K562 (cell line): ENCODE measurements at regions not wholly inside any gene's neighbourhood (a gene's known extent, or its start where the extent isn't known, plus 50 kb on each side); places are given as distances from the start of the nearest gene placed in this dataset.

Experiments used
- ATAC-seq: fragments of 200-7000 bp; cut with Tn5 transposase; 3 replicates; pipeline ENCODE4 v1.9.1; 2020; ENCODE audit warnings: moderate library complexity
- BruUV-seq: library from RNA; stranded (reverse); fragments of 400-500 nt; replicated peaks from 2 replicates; lab custom pipeline; 2021; lab: Mats Ljungman, UMichigan
- CTCF ChIA-PET: fragments of 300-600 bp; formaldehyde crosslinking; extraction: SDS; loops from one replicate; lab custom pipeline; 2021; ENCODE audit warnings: low intra/inter-chr PET ratio; lab: Yijun Ruan, JAX
- POLR2A ChIA-PET: fragments of 300-600, 350-650 bp; sonication (Branson Sonifier 250); formaldehyde crosslinking; extraction: SDS; loops from one replicate; lab custom pipeline; 2021; ENCODE audit warnings: antibody characterized with exemption, inconsistent platforms; lab: Yijun Ruan, JAX
- DNase-seq, 4 experiments: peaks; one replicate each; pipeline versions ENCODE4 v3.0.0 to v3.0.0-alpha.2; 2011 to 2018; ENCODE audit warnings: low spot score in 3 of 4, mixed read lengths in 3 of 4; ENCODE audit errors: extremely low read depth in 1 of 4
- FAIRE-seq: peaks from 2 replicates; lab custom pipeline; 2011; peaks lifted over from hg19 to GRCh38; lab: Jason Lieb, UNC
- H2AFZ ChIP-seq: 2 replicates; pipeline ENCODE4 v1.6.0; 2011; ENCODE audit warnings: low read depth, low read length, control low read depth, inconsistent platforms
- H3K27ac ChIP-seq: fragments of 200-600 bp; 3 replicates; pipeline ENCODE4 v1.8.0; 2011; ENCODE audit warnings: low read depth, mild to moderate bottlenecking, control low read depth, inconsistent platforms, low read length, moderate library complexity, mixed read lengths; ENCODE audit errors: extremely low read depth
- H3K27me3 ChIP-seq, 2 experiments: fragments of 300-600 bp in 1 of 2; 2 replicates in 1 of 2; 3 replicates in 1 of 2; pipeline versions ENCODE4 v1.6.0 to v1.8.0; 2011; ENCODE audit warnings: inconsistent platforms in 2 of 2, low read length in 2 of 2, mild to moderate bottlenecking in 1 of 2, mixed read lengths in 1 of 2, moderate library complexity in 1 of 2; ENCODE audit not compliant: control insufficient read depth in 2 of 2, insufficient read depth in 2 of 2
- H3K36me3 ChIP-seq: fragments of 300-600 bp; 3 replicates; pipeline ENCODE4 v1.8.0; 2011; ENCODE audit warnings: mild to moderate bottlenecking, low read length, inconsistent platforms; ENCODE audit not compliant: control insufficient read depth, insufficient read depth
- H3K4me1 ChIP-seq, 2 experiments: fragments of 200-600 bp in 1 of 2; replicated peaks in 1 of 2; 2 replicates in 1 of 2; 3 replicates in 1 of 2; pipeline versions ENCODE4 v1.5.1 to v1.8.0; 2011; ENCODE audit warnings: inconsistent platforms in 2 of 2, low read length in 2 of 2, mild to moderate bottlenecking in 1 of 2, mixed read lengths in 1 of 2, moderate library complexity in 1 of 2; ENCODE audit not compliant: control insufficient read depth in 2 of 2, insufficient read depth in 2 of 2
- H3K4me2 ChIP-seq: 2 replicates; pipeline ENCODE4 v1.6.1; 2011; ENCODE audit warnings: low read length, control low read depth, inconsistent platforms, mixed read lengths; ENCODE audit not compliant: insufficient read depth
- H3K4me3 ChIP-seq: fragments of 200-600 bp; sonication (generic), shearing (Covaris generic); 2 replicates; pipeline ENCODE4 v1.5.1; 2016; ENCODE audit warnings: control low read depth, inconsistent platforms
- H3K79me2 ChIP-seq: fragments of 200-600 bp; 3 replicates; pipeline ENCODE4 v1.8.0; 2011; ENCODE audit warnings: low read length, inconsistent platforms; ENCODE audit not compliant: control insufficient read depth, insufficient read depth
- H3K9ac ChIP-seq, 2 experiments: 2 replicates each; pipeline versions ENCODE4 v1.6.0 to v1.6.1; 2011; ENCODE audit warnings: low read depth in 2 of 2, low read length in 2 of 2, control low read depth in 1 of 2, inconsistent platforms in 1 of 2, mild to moderate bottlenecking in 1 of 2, mixed read lengths in 1 of 2; ENCODE audit not compliant: insufficient read depth in 1 of 2
- H3K9me1 ChIP-seq: one replicate; pipeline ENCODE4 v1.6.0; 2011; ENCODE audit warnings: inconsistent platforms, mild to moderate bottlenecking, low read length, moderate library complexity; ENCODE audit not compliant: control insufficient read depth, insufficient read depth
- H3K9me3 ChIP-seq: replicated peaks from 2 replicates; pipeline ENCODE4 v1.5.1; 2011; ENCODE audit warnings: low read depth, low read length, inconsistent platforms; ENCODE audit not compliant: control insufficient read depth, insufficient read depth
- H4K20me1 ChIP-seq: replicated peaks from 2 replicates; pipeline ENCODE4 v1.6.1; 2011; ENCODE audit warnings: low read length, inconsistent platforms, mixed read lengths; ENCODE audit not compliant: control insufficient read depth, insufficient read depth
- CEBPB ChIP-seq: fragments of 450-650 bp; IDR thresholded peaks from 2 replicates; pipeline ENCODE4 v1.6.1; 2016; ENCODE audit warnings: missing genetic modification characterization, missing compliant biosample characterization
- FIP1L1 ChIP-seq: fragments of 200-400 bp; formaldehyde crosslinking; IDR thresholded peaks from 2 replicates; pipeline ENCODE4 v1.6.1; 2018; ENCODE audit warnings: mild to moderate bottlenecking, low read depth, low read length; ENCODE audit not compliant: poor library complexity, severe bottlenecking
- KLF6 ChIP-seq: fragments of 250-450 bp; sonication (Bioruptor Pico); IDR thresholded peaks from 2 replicates; pipeline ENCODE4 v1.4.0; 2020; ENCODE audit warnings: mild to moderate bottlenecking, moderate library complexity, borderline replicate concordance
- MCM3 ChIP-seq: fragments of 450-650 bp; IDR thresholded peaks from 2 replicates; pipeline ENCODE4 v1.6.1; 2016
- MTA1 ChIP-seq: fragments of 450-650 bp; IDR thresholded peaks from 2 replicates; pipeline ENCODE4 v1.6.1; 2017; ENCODE audit warnings: borderline replicate concordance
- NKRF ChIP-seq: fragments of 450-650 bp; IDR thresholded peaks from 2 replicates; pipeline ENCODE4 v1.6.1; 2016; ENCODE audit warnings: borderline replicate concordance
- PYGO2 ChIP-seq: fragments of 450-650 bp; IDR thresholded peaks from 2 replicates; pipeline ENCODE4 v1.6.1; 2016; ENCODE audit warnings: mild to moderate bottlenecking, missing genetic modification characterization, moderate library complexity, missing compliant biosample characterization
- RFX1 ChIP-seq: fragments of 450-650 bp; IDR thresholded peaks from 2 replicates; pipeline ENCODE4 v1.6.1; 2016; ENCODE audit warnings: mild to moderate bottlenecking, moderate library complexity
- RNF219 ChIP-seq: fragments of 250-450 bp; sonication (Bioruptor Pico); IDR thresholded peaks from 2 replicates; pipeline ENCODE4 v1.5.0; 2022; ENCODE audit warnings: mild to moderate bottlenecking
- SAFB ChIP-seq: fragments of 200-400 bp; formaldehyde crosslinking; IDR thresholded peaks from 2 replicates; pipeline ENCODE4 v1.6.1; 2017; ENCODE audit warnings: low read depth, low read length, borderline replicate concordance
- SMARCC2 ChIP-seq: fragments of 450-650 bp; IDR thresholded peaks from 2 replicates; pipeline ENCODE4 v1.6.1; 2017; ENCODE audit warnings: antibody characterized with exemption, moderate library complexity, mild to moderate bottlenecking, low read depth
- SNIP1 ChIP-seq: fragments of 450-650 bp; IDR thresholded peaks from 2 replicates; pipeline ENCODE4 v1.7.1; 2017; ENCODE audit warnings: low read depth, mild to moderate bottlenecking
- XRCC4 ChIP-seq: IDR thresholded peaks from one replicate; pipeline ENCODE4 v1.6.1; 2011; ENCODE audit not compliant: insufficient read depth, insufficient read length; ENCODE audit errors: extremely low read depth
- YBX1 ChIP-seq: fragments of 450-650 bp; IDR thresholded peaks from 2 replicates; pipeline ENCODE4 v1.7.1; 2016; ENCODE audit warnings: mild to moderate bottlenecking
- ZNF174 ChIP-seq: fragments of 250-450 bp; sonication (Bioruptor Pico); IDR thresholded peaks from 2 replicates; pipeline ENCODE4 v1.4.0; 2020; ENCODE audit warnings: mild to moderate bottlenecking
- WGBS: fragments of 100-300 bp; shearing (Covaris generic); methylation state at CpG from one replicate; pipeline ENCODE4 v1.1.6; 2016; ENCODE audit warnings: low coverage, mixed read lengths; ENCODE audit not compliant: insufficient coverage; ENCODE audit errors: missing lambda C conversion rate; 5-methylcytosine and 5-hydroxymethylcytosine counted together
- in situ Hi-C: fragments of 300-500 bp; cut with MboI; formaldehyde crosslinking; loops from 4 replicates; pipeline ENCODE4 v1.15.0; 2018; ENCODE audit warnings: inconsistent platforms, mixed read lengths
- intact Hi-C: fragments of 100-400 bp; cut with micrococcal nuclease; formaldehyde crosslinking; loops from 2 replicates; pipeline ENCODE4 v1.14.2; 2022
- TF ChIP-seq, protein P1 (sequence below): fragments of 250-450 bp; sonication (Bioruptor Pico); IDR thresholded peaks from 2 replicates; pipeline ENCODE4 v1.5.0; 2021
- TF ChIP-seq, protein P2 (sequence below): IDR thresholded peaks from 2 replicates; pipeline ENCODE4 v1.6.1; 2011; ENCODE audit not compliant: insufficient read length; ENCODE audit errors: extremely low read depth
- TF ChIP-seq, protein P3 (sequence below), 3 experiments: fragments of 200-800 bp in 1 of 3; sonication (Bioruptor generic) in 1 of 3; sonication (generic) in 1 of 3; formaldehyde crosslinking in 1 of 3; IDR thresholded peaks; 2 replicates each; pipeline versions ENCODE4 v1.6.1 to v1.8.0; 2016 to 2022; ENCODE audit warnings: mild to moderate bottlenecking in 2 of 3, missing compliant biosample characterization in 2 of 3, missing genetic modification characterization in 2 of 3, missing genetic modification reagents in 1 of 3

GRCh38 chr20:40144581-40144980, 544.5 kb downstream of the MAFB start:
- Histone ChIP-seq H3K4me1 (no peaks in the 10 kb centered on the region), H3K9me1 (no peaks in the 10 kb centered on the region), H3K4me3 (no peak overlapping the region), H2AFZ (no peak overlapping the region), H3K36me3 (no peaks in the 10 kb centered on the region), H3K4me2 (no peak overlapping the region), H4K20me1 (no peaks in the 10 kb centered on the region), H3K9me3 (no peaks in the 10 kb centered on the region), H3K27me3 (no peaks in the 10 kb centered on the region), H3K27ac (no peak overlapping the region), H3K9ac (no peak overlapping the region), H3K79me2 (no peaks in the 10 kb centered on the region)
- in situ Hi-C loops (no loop called here), intact Hi-C loops (no loop called here)
- TF ChIP-seq SMARCC2 (no peak), RNF219 (no peak), SNIP1 (no peak), XRCC4 (no peak), YBX1 (no peak), MTA1 (no peak), PYGO2 (no peak), MCM3 (no peak), FIP1L1 (no peak), ZNF174 (CRISPR knock-in tag) (no peak), SAFB (no peak), NKRF (no peak), RFX1 (no peak), KLF6 (CRISPR knock-in tag) (no peak), CEBPB (tag) (no peak)
- TF ChIP-seq, protein P1, sequence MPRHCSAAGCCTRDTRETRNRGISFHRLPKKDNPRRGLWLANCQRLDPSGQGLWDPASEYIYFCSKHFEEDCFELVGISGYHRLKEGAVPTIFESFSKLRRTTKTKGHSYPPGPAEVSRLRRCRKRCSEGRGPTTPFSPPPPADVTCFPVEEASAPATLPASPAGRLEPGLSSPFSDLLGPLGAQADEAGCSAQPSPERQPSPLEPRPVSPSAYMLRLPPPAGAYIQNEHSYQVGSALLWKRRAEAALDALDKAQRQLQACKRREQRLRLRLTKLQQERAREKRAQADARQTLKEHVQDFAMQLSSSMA: no peak
- TF ChIP-seq, protein P2, sequence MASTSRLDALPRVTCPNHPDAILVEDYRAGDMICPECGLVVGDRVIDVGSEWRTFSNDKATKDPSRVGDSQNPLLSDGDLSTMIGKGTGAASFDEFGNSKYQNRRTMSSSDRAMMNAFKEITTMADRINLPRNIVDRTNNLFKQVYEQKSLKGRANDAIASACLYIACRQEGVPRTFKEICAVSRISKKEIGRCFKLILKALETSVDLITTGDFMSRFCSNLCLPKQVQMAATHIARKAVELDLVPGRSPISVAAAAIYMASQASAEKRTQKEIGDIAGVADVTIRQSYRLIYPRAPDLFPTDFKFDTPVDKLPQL: no peak
- TF ChIP-seq, protein P3, sequence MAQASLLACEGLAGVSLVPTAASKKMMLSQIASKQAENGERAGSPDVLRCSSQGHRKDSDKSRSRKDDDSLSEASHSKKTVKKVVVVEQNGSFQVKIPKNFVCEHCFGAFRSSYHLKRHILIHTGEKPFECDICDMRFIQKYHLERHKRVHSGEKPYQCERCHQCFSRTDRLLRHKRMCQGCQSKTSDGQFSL (CRISPR knock-in tag; IDR thresholded peaks at IDR 0.05): no peak
- TF ChIP-seq, protein P3 (tag; IDR thresholded peaks at IDR 0.05): no peak
- 0% methylated on average over 4 of the region's 4 CpGs for WGBS
- ATAC-seq (no peak), DNase-seq (no peak), FAIRE-seq (no peak)
- CTCF ChIA-PET: no interaction called here
- no TSS peak for BruUV-seq
- POLR2A ChIA-PET: no interaction called here
